ENCODE measurements at regions not wholly inside any gene's neighbourhood (a gene's known extent, or its start where the extent isn't known, plus 50 kb on each side); places are given as distances from the start of the nearest gene placed in this dataset.

DNA sequence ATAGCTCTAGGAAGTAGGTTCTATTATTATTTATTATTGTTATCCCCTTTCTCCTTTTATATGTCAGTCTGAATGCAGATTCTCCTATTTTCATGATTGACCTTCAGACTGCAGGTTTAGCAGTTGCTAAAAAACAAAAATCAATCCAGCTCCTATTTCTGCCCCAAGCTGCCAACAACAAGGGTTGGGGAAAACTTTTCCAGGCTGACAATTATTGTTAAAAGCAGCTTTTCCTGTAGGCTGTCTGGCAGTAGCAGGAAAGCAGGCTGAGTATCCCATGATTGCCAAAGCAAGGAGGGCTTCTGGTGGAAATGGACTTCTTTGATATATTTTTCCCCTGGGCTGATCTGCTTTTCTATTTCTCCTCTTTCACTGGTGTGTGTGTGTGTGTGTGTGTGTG is 78.0 kb upstream of the CTLA4 start:
- no peak for DNase-seq

- no peak for DNase-seq
These were observed 77.3 kb upstream of the CTLA4 start for GRCh38 chr2:203790134-203790852.

- no peak for DNase-seq
These were observed 71.1 kb upstream of the CTLA4 start for GRCh38 chr2:203796248-203797010.

DNA sequence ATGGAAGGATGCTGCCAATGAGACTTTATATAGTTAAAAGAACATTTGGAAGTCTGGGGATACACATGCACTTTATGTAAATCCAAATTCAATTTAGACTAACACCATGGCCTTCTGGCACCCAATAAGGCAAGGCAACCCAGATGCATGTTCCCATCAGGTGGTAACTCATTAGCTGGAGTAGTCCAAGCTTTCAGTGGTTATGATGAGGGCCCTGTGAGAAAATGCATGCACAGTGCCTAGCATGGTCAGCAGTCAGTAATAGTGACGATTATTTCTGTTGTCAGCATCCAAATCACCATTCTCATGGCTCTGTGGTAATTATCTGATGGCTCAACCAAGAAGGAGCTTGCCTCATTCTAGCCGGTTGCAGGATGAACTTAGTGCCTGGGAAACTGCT is 70.3 kb upstream of the CTLA4 start:
- no peak for DNase-seq

- DNase-seq: no peak
These were observed 69.9 kb upstream of the CTLA4 start for GRCh38 chr2:203797712-203798111.

DNA sequence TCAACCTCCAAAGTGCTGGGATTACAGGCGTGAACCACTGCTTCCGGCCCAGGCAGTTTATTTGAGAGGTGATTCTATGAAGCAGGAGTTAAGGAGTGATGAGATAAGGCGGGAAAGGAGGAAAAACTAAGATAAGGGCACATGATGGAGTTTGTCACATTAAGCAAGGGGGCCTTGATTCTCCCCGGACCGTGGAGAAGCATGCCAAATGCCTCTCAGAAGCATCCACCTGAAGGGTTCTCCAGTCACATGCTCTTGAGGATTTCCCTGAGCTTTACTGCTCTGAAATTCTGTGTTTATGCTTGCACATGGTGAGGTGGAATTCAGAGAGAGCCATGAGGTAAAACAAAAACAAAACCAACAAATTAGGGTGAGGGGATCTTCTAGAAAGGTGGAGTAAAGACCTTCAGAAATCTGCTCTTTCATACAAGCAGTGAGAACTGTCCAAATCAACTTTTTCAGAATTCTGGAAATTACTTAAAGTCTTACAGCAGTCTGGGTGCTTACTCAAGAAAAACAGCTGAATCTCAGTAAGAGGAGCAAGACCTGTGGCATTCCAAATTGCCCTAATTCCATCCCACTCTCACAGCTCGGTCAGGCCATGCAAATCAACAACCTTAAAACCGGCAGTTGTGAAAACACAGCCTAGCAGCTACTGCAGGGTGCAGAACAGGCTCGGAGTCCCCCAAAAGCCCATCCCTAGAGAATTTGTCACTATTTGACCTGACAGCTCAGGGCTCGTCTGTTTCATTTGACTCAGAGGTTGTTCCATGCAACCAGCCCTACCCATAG is 69.1 kb upstream of the CTLA4 start:
- no peak for DNase-seq

DNA sequence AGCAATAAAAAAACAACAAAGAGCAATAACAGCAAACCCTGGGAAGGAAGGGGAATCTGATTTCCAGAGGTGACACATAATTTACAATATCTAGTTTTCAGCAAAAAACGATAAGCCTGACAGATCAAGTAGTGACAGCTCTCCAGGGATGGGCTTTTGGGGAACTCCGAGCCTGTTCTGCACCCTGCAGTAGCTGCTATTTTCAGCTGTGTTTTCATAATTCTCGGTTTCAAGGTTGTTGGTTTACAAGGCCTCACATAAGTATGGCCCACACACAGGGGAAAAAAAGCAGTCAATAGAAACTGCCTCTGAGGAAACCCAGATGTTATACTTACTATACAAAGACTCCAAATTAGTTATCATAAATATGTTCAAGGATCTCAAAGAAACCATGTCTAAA is 67.7 kb upstream of the CTLA4 start:
- DNase-seq: no peak

DNA sequence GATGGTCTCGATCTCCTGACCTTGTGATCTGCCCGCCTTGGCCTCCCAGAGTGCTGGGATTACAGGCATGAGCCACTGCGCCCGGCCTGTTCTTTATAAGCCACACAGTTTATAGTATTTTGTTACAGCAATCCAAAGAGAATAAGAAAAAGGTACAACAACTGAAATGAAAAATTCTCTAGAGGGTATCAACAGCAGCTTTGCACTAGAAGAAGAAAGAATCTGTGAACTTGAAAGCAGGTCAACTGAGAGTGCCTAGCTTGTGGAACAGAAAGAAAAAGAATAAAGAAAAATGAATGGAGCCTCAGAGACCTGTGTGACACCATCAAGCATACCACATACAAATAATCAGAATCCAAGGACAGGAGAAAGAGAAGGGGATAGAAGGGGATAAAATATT is 66.8 kb upstream of the CTLA4 start:
- DNase-seq: no peak

- DNase-seq: no peak
These were observed 65.1 kb upstream of the CTLA4 start for GRCh38 chr2:203802342-203803052.

DNA sequence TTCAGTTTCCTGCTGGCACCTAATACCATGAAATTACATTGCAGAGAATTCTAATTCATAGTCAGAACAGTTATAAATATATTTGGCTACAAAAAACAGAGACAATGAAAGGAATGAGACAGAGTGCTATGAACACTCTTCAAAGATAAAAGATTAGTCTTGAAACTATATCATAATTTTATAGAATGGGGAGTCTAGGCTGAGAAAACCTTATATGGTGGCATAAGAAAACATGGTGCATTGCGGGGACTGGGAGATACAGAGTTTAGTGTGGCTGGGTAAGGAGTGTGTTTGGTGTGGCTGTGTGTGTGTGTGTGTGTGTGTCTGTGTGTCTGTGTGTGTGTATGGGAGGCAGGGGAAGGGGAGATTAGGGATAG is 64.5 kb upstream of the CTLA4 start:
- DNase-seq: no peak

- DNase-seq: peak; percentile 81
These were observed 63.5 kb upstream of the CTLA4 start for GRCh38 chr2:203804070-203804469.

GRCh38 chr2:203804764-203805485 is 62.6 kb upstream of the CTLA4 start:
- no peak for DNase-seq

DNA sequence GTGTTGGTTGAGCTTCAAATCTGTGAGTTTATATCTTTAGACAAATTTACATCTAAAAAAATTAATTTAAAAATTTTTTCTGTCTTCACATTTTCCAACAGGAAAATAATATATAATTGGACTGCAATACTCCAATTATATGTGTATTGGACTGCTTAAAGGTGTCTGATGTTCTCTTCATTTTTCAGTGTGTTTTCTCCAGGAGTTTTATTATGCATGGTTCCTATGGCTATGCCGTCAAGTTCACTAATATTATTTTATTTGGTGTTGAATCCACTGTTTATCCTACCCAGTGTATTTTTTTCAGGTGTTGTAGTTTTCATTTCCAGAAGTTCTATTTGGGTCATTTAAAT is 62.1 kb upstream of the CTLA4 start:
- DNase-seq: no peak

GRCh38 chr2:203806761-203807160 is 60.8 kb upstream of the CTLA4 start:
- DNase-seq: no peak

GRCh38 chr2:203808046-203808750 is 59.4 kb upstream of the CTLA4 start:
- DNase-seq: peak; percentile 72

GRCh38 chr2:203809084-203809521 is 58.5 kb upstream of the CTLA4 start:
- no peak for DNase-seq

DNA sequence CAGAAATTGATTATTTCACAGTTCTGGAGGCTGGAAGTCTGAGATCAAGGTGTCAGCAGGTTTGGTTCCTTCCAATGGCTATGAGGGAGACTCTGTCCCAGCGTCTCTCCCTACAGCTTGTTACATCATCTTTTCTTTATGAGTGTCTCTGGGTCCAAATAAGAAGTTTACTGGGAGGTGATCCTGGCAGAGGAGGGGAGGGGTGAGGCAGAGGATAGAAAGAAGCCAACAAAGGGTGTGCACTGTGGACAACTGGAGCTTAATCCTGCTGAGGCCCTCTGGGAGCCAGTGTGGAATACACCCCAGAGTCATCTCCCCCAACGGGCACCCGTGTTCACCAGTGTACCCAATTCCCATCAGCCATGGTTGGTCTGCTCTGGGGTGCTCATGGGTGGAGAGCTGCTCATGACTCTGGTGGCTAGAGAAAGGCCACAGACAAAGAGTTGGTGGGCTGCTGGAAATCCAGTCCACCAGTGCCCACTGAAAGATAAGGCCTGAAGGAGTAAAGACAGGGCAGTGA is 57.5 kb upstream of the CTLA4 start:
- no peak for DNase-seq

GRCh38 chr2:203811491-203812221 is 55.9 kb upstream of the CTLA4 start:
- DNase-seq: peak; percentile 51

DNA sequence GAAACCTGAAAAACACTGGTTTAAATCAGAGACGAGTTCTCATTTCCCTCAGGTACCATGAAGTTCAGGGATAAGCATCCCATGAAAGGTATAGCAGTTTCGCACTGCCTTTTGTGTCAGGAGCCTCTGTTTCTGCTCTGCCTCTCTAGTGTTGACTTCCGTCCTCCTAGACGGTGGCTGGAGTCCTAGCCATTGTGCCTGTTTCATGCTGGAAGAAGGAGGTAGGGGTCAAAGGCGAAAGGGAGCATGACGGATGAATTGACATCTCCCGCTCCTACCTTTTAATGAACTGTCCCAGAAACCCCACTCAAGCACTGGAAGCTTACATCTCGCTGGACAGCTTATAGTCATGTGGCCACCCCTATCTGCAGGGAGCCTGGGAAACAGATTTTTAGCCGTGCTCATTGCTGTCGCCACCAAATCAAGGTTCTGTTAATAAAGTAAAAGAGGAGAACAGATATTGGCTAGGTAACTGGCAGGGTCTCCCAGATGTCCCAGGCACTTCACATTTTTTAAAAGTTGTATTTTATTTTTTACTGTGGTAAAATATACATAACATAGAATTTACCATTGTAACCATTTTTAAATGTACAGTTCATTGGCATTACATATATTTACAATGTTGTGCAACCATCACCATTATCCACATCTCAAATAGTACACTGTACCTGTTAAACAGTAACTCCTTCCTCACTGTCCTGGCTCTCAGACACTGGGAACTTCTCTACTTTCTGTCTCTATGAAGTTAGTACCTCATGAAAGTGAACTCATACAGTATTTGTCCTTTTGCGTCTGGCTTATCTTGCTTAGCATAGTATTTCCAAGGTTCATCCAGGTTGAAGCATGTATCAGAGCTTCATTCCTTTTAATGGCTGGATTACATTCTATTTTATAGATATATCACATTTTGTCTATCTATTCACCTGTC is 55.0 kb upstream of the CTLA4 start:
- no peak for DNase-seq

- DNase-seq: no peak
These were observed 53.9 kb upstream of the CTLA4 start for GRCh38 chr2:203813684-203814083.
